Activated T-cell treated with anti-CD3 and anti-CD28 coated beads, Interleukin-2, amount 50 U/mL, for 72 hours (primary cell): ENCODE measurements at regions not wholly inside any gene's neighbourhood (a gene's known extent, or its start where the extent isn't known, plus 50 kb on each side); places are given as distances from the start of the nearest gene placed in this dataset.

Experiments used
- ATAC-seq, 2 donors: fragments of 150-1000 bp; cut with Tn5 transposase; replicated peaks in 1 of 2; 2 replicates each; pipeline ENCODE4 v1.10.0; 2021; ENCODE audit warnings: moderate library complexity in 2 of 2, mild to moderate bottlenecking in 1 of 2
- DNase-seq, 2 donors: peaks; one replicate each; pipeline ENCODE4 v3.0.0; 2021 to 2022; ENCODE audit warnings: mixed read lengths in 1 of 2
- H3K27ac Mint-ChIP-seq: one replicate; pipeline ENCODE4 v1.8.0; 2022; ENCODE audit warnings: mild to moderate bottlenecking, moderate library complexity, mixed read lengths
- H3K27me3 Mint-ChIP-seq: one replicate; pipeline ENCODE4 v1.8.0; 2022; ENCODE audit warnings: low read depth, mixed read lengths
- H3K36me3 Mint-ChIP-seq, 2 donors: one replicate each; pipeline ENCODE4 v1.8.0; 2022; ENCODE audit warnings: mixed read lengths in 2 of 2, mild to moderate bottlenecking in 1 of 2; ENCODE audit not compliant: insufficient read depth in 2 of 2
- H3K4me1 Mint-ChIP-seq: one replicate; pipeline ENCODE4 v1.8.0; 2022; ENCODE audit warnings: low read depth, mixed read lengths
- H3K4me3 Mint-ChIP-seq, 2 donors: one replicate each; pipeline ENCODE4 v1.8.0; 2022; ENCODE audit warnings: mild to moderate bottlenecking in 2 of 2, mixed read lengths in 2 of 2, moderate library complexity in 2 of 2
- H3K9me3 Mint-ChIP-seq, 2 donors: one replicate each; pipeline ENCODE4 v1.8.0; 2022; ENCODE audit warnings: mixed read lengths in 2 of 2

GRCh38 chr4:34676400-34676799, 1567.9 kb downstream of the ARAP2 start:
- H3K27me3 Mint-ChIP-seq = no peaks in the 10 kb centered on the region
- no peak for ATAC-seq

DNA sequence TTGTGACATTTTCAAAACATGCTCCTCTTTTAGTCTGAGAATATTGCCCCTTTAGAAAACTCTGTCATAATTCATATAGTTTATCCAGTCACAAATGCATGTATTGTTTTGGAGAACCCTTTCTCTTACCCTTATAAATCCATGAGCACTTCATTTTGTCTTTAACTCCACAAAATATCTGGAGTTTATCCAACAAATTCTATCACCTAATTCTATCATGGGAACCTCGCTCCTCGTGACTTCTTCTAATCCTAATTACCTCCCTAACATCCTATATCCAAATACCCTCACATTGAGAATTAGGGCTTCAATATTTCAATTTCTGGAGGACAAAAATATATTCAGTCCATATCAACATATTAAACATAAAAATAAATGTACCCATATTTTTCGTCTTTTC, 1565.9 kb downstream of the ARAP2 start:
- no peaks in the 10 kb centered on the region for H3K36me3 Mint-ChIP-seq
- no peak overlapping the region for H3K4me3 Mint-ChIP-seq
- no peaks in the 10 kb centered on the region for H3K27me3 Mint-ChIP-seq
- ATAC-seq = no peak
- DNase-seq = no peak
- peaks cover 4 to 6% of the 10 kb centered on the region in 2 donors for H3K9me3 Mint-ChIP-seq
- no peak overlapping the region for H3K27ac Mint-ChIP-seq
- H3K4me1 Mint-ChIP-seq = no peaks in the 10 kb centered on the region

More at GRCh38 chr4:34676400-34676799, 1567.9 kb downstream of the ARAP2 start:
- Mint-ChIP-seq H3K4me3 (no peak overlapping the region), H3K9me3 (peaks cover 8 to 11% of the 10 kb centered on the region in 2 donors), H3K4me1 (no peaks in the 10 kb centered on the region), H3K27ac (no peak overlapping the region), H3K36me3 (no peaks in the 10 kb centered on the region)
- no peak for DNase-seq

DNA sequence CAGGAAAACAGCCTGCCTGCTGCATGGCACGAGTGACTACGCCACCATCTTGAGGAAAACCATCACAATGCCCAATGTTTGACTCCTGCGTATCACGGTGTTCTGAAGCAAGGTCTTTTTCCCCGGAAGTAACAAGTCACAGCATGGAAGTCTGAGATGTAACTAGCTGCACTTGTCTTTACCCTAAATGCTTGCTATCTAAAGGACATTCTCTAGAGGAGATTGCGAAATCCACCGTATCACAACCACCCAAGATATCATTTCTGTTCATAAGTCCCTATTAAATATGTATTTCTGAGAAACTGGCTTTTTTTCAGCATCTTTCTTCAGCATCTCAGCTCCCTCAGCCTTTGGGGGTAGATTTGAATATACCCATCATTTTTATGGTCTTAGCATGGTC, 1565.1 kb downstream of the ARAP2 start:
- ATAC-seq (no peak), DNase-seq (no peak)
- no peaks in the 10 kb centered on the region for H3K36me3 Mint-ChIP-seq
- H3K27me3 Mint-ChIP-seq = no peaks in the 10 kb centered on the region
- H3K4me1 Mint-ChIP-seq = no peaks in the 10 kb centered on the region
- H3K4me3 Mint-ChIP-seq = no peak overlapping the region
- peaks cover 5 to 8% of the 10 kb centered on the region in 2 donors for H3K9me3 Mint-ChIP-seq
- H3K27ac Mint-ChIP-seq = no peak overlapping the region

DNA sequence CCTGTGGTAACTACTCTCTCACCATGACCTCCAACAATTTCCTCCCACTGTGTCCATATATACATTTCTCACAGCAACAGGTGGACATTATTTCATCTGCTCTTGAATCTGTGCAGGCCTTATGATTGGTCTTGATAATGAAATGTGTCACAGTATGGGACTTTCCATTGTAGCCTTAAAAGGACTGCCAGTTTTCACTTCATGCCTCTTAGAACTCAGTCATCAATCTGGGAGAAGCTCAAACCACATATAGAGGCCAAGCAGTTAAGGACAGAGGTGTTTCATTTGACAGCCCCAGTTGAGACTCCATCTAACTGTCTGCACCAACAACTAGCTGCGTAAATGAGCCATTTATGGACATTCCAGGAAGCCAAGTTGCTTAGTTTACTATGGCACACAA, 1534.8 kb downstream of the ARAP2 start:
- DNase-seq (no peak), ATAC-seq (no peak)
- H3K27me3 Mint-ChIP-seq = no peaks in the 10 kb centered on the region
- no peaks in the 10 kb centered on the region for H3K4me1 Mint-ChIP-seq
- H3K27ac Mint-ChIP-seq = no peak overlapping the region
- peaks cover 11 to 23% of the 10 kb centered on the region in 2 donors for H3K9me3 Mint-ChIP-seq
- peaks cover 0 to 2% of the 10 kb centered on the region in 2 donors for H3K36me3 Mint-ChIP-seq
- no peak overlapping the region for H3K4me3 Mint-ChIP-seq

GRCh38 chr4:34718576-34719245, 1525.6 kb downstream of the ARAP2 start:
- ATAC-seq = no peak
- no peaks in the 10 kb centered on the region for H3K4me1 Mint-ChIP-seq
- no peak for DNase-seq
- H3K27me3 Mint-ChIP-seq = no peaks in the 10 kb centered on the region
- H3K27ac Mint-ChIP-seq = no peak overlapping the region
- no peak overlapping the region for H3K4me3 Mint-ChIP-seq
- H3K36me3 Mint-ChIP-seq = peaks cover 0 to 1% of the 10 kb centered on the region in 2 donors
- peaks cover 3 to 7% of the 10 kb centered on the region in 2 donors for H3K9me3 Mint-ChIP-seq

GRCh38 chr4:34720571-34720970, 1523.7 kb downstream of the ARAP2 start:
- no peaks in the 10 kb centered on the region for H3K4me1 Mint-ChIP-seq
- no peak for DNase-seq
- H3K27me3 Mint-ChIP-seq = no peaks in the 10 kb centered on the region
- no peak for ATAC-seq
- H3K27ac Mint-ChIP-seq = no peak overlapping the region
- peaks cover 0 to 1% of the 10 kb centered on the region in 2 donors for H3K36me3 Mint-ChIP-seq
- no peak overlapping the region for H3K4me3 Mint-ChIP-seq
- H3K9me3 Mint-ChIP-seq = peaks cover 1 to 3% of the 10 kb centered on the region in 2 donors

- Mint-ChIP-seq H3K9me3 (peaks cover 0 to 2% of the 10 kb centered on the region in 2 donors), H3K36me3 (peaks cover 0 to 1% of the 10 kb centered on the region in 2 donors), H3K4me3 (no peak overlapping the region), H3K27me3 (no peaks in the 10 kb centered on the region), H3K4me1 (no peaks in the 10 kb centered on the region), H3K27ac (no peak overlapping the region)
- no peak for ATAC-seq
- no peak for DNase-seq
Measured at GRCh38 chr4:34721835-34722234, 1522.5 kb downstream of the ARAP2 start.

DNA sequence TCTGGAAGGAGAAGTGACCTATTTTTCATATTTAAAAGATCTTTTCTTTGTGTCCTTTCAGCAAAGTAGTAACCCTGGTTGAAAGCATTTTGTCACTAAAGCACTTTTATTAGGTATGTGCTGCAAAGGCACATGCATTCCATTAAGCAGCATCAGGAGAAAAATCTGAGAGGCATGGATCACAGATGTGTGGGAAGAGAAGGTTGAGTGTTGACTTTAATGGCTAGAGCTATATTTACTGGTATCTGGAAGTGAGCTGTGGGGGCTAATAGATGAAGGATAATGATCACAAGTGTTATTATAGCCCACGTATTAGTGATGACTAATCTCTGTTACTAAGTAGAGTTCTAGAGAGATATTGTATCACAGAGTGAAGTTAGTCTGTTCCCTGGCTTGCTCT, 1520.7 kb downstream of the ARAP2 start:
- no peak for ATAC-seq
- Mint-ChIP-seq H3K27ac (no peak overlapping the region), H3K9me3 (peaks cover 2 to 3% of the 10 kb centered on the region in 2 donors), H3K36me3 (peaks cover 0 to 1% of the 10 kb centered on the region in 2 donors), H3K4me1 (no peaks in the 10 kb centered on the region), H3K27me3 (no peaks in the 10 kb centered on the region), H3K4me3 (no peak overlapping the region)
- DNase-seq = no peak

DNA sequence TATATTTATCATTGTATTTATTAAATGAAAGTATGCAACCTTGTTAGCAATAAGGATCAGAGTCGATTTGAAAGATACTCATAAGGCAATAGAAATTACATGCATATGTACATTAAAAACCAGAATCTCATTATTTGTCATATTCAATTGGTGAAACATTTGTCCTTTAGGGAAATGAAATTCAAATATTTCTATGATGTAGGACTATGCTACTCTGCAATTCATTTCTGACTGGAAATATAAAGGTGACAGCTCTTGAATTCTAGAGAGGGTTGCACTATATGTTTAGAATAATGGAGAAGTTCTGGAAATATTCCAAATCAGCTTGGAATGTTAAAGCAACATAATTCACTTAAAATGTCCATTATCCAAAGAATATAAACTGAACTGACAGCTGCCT, 1519.8 kb downstream of the ARAP2 start:
- no peak for DNase-seq
- H3K27ac Mint-ChIP-seq = no peak overlapping the region
- no peaks in the 10 kb centered on the region for H3K27me3 Mint-ChIP-seq
- H3K36me3 Mint-ChIP-seq = peaks cover 0 to 1% of the 10 kb centered on the region in 2 donors
- no peak for ATAC-seq
- H3K4me3 Mint-ChIP-seq = no peak overlapping the region
- H3K4me1 Mint-ChIP-seq = no peaks in the 10 kb centered on the region
- peaks cover 2 to 7% of the 10 kb centered on the region in 2 donors for H3K9me3 Mint-ChIP-seq

- no peaks in the 10 kb centered on the region for H3K4me1 Mint-ChIP-seq
- H3K27me3 Mint-ChIP-seq = no peaks in the 10 kb centered on the region
- no peak overlapping the region for H3K27ac Mint-ChIP-seq
- no peak for ATAC-seq
- no peak overlapping the region for H3K4me3 Mint-ChIP-seq
- peaks cover 4 to 8% of the 10 kb centered on the region in 2 donors for H3K9me3 Mint-ChIP-seq
- H3K36me3 Mint-ChIP-seq = peaks cover 0 to 2% of the 10 kb centered on the region in 2 donors
- DNase-seq = no peak
Measured at GRCh38 chr4:34731070-34731469, 1513.2 kb downstream of the ARAP2 start.

DNA sequence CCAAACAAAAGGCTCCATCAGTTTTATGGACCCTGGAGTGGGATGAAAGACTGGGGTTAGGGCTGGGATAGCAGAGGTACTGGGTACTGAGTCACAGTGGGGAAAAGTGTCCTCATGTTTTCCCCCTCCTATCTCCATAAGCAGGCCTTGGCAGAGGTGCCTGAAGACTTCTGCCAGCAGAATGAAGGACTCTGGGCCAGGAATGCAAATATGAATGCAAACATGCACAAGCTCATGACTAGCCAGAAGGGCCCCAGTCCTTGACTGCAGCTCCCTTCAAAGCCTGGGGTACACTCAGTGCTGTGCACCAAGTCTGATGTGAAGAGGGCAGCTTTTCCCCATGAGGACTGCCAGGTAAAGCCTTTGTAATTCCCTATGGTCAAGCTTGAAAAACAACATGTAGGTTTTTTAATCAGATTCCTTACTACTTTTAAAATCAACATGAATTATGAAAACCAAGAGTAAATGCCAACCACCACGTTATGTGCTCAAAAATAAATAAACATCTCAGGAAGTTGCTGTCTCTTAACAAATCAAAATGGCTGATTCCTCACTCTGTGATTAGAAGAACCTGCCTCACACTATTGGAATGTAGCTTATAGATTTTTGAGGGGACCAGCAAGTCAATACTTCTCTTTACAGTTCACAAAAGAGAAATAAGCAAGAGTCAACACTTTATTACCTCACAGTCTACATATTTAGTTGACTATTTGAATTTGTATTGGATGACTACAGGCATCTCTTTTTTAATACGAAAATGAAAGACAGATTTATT, 1512.0 kb downstream of the ARAP2 start:
- Mint-ChIP-seq H3K36me3 (peaks cover 0 to 2% of the 10 kb centered on the region in 2 donors), H3K9me3 (peaks cover 4 to 11% of the 10 kb centered on the region in 2 donors), H3K27ac (no peak overlapping the region), H3K4me1 (no peaks in the 10 kb centered on the region), H3K27me3 (no peaks in the 10 kb centered on the region), H3K4me3 (no peak overlapping the region)
- DNase-seq (no peak), ATAC-seq (no peak)

- Mint-ChIP-seq H3K27me3 (no peaks in the 10 kb centered on the region), H3K36me3 (peaks cover 0 to 2% of the 10 kb centered on the region in 2 donors), H3K4me1 (no peaks in the 10 kb centered on the region), H3K4me3 (no peak overlapping the region), H3K27ac (no peak overlapping the region), H3K9me3 (peaks cover 8 to 12% of the 10 kb centered on the region in 2 donors)
- ATAC-seq (no peak), DNase-seq (no peak)
Measured at GRCh38 chr4:34733185-34733941, 1511.0 kb downstream of the ARAP2 start.

GRCh38 chr4:34766935-34767334, 1477.4 kb downstream of the ARAP2 start:
- ATAC-seq (no peak), DNase-seq (no peak)
- no peaks in the 10 kb centered on the region for H3K36me3 Mint-ChIP-seq
- H3K9me3 Mint-ChIP-seq = peaks cover 0 to 7% of the 10 kb centered on the region in 2 donors
- H3K27me3 Mint-ChIP-seq = no peaks in the 10 kb centered on the region
- H3K27ac Mint-ChIP-seq = no peak overlapping the region
- H3K4me3 Mint-ChIP-seq = no peak overlapping the region
- H3K4me1 Mint-ChIP-seq = no peaks in the 10 kb centered on the region
